Osteoblast (primary cell): ENCODE measurements at regions not wholly inside any gene's neighbourhood (a gene's known extent, or its start where the extent isn't known, plus 50 kb on each side); places are given as distances from the start of the nearest gene placed in this dataset.

Experiments used
- DNase-seq: peaks from one replicate; pipeline ENCODE4 v3.0.0; 2011; ENCODE audit warnings: low spot score, mixed read lengths; ENCODE audit not compliant: insufficient read length; ENCODE audit errors: missing footprints
- H2AFZ ChIP-seq: 2 replicates; pipeline ENCODE4 v1.6.0; 2011; ENCODE audit warnings: mild to moderate bottlenecking, low read length
- H3K27ac ChIP-seq: 2 replicates; pipeline ENCODE4 v1.5.1; 2011; ENCODE audit warnings: mild to moderate bottlenecking, low read depth, low read length, moderate library complexity
- H3K27me3 ChIP-seq: 2 replicates; pipeline ENCODE4 v1.6.0; 2012; ENCODE audit warnings: mild to moderate bottlenecking, control low read depth, inconsistent platforms, low read length, moderate library complexity; ENCODE audit not compliant: insufficient read depth
- H3K36me3 ChIP-seq: 2 replicates; pipeline ENCODE4 v1.5.1; 2011; ENCODE audit warnings: mild to moderate bottlenecking, low read length, control low read depth, moderate library complexity; ENCODE audit not compliant: insufficient read depth
- H3K4me1 ChIP-seq: 2 replicates; pipeline ENCODE4 v1.5.1; 2011; ENCODE audit warnings: mild to moderate bottlenecking, low read length, control low read depth, moderate library complexity; ENCODE audit not compliant: insufficient read depth
- H3K4me2 ChIP-seq: 2 replicates; pipeline ENCODE4 v1.6.0; 2011; ENCODE audit warnings: mild to moderate bottlenecking, low read length; ENCODE audit not compliant: insufficient read depth
- H3K4me3 ChIP-seq: fragments of 200-600 bp; sonication (generic); 3 replicates; pipeline ENCODE4 v1.5.1; 2012; ENCODE audit warnings: mild to moderate bottlenecking, low read length, inconsistent platforms; ENCODE audit not compliant: insufficient read depth
- H3K79me2 ChIP-seq: 2 replicates; pipeline ENCODE4 v1.6.0; 2012; ENCODE audit warnings: mild to moderate bottlenecking, low read length, control low read depth, inconsistent platforms; ENCODE audit not compliant: insufficient read depth
- H3K9me3 ChIP-seq: 2 replicates; pipeline ENCODE4 v1.5.1; 2011; ENCODE audit warnings: low read depth, low read length, control low read depth
- H4K20me1 ChIP-seq: 2 replicates; pipeline ENCODE4 v1.6.0; 2012; ENCODE audit warnings: mild to moderate bottlenecking, low read length, control low read depth; ENCODE audit not compliant: insufficient read depth
- CTCF ChIP-seq: IDR thresholded peaks from 2 replicates; pipeline ENCODE4 v1.5.1; 2011; ENCODE audit warnings: mild to moderate bottlenecking, low read depth, low read length, moderate library complexity; ENCODE audit errors: extremely low read depth

GRCh38 chr9:22379272-22379671 lies 67.4 kb upstream of the DMRTA1 start:
- no peak overlapping the region for H3K4me3 ChIP-seq
- no peak overlapping the region for H3K4me2 ChIP-seq
- no peaks in the 10 kb centered on the region for H4K20me1 ChIP-seq
- H2AFZ ChIP-seq: no peak overlapping the region
- no peaks in the 10 kb centered on the region for H3K9me3 ChIP-seq
- H3K36me3 ChIP-seq: no peaks in the 10 kb centered on the region
- no peaks in the 10 kb centered on the region for H3K4me1 ChIP-seq
- no peaks in the 10 kb centered on the region for H3K79me2 ChIP-seq
- no peak for DNase-seq
- H3K27me3 ChIP-seq: no peaks in the 10 kb centered on the region
- H3K27ac ChIP-seq: no peak overlapping the region
- TF ChIP-seq CTCF: no peak

GRCh38 chr9:22381170-22381569 lies 65.5 kb upstream of the DMRTA1 start:
- Histone ChIP-seq H3K4me1 (no peaks in the 10 kb centered on the region), H3K79me2 (no peaks in the 10 kb centered on the region), H3K4me3 (no peak overlapping the region), H3K36me3 (no peaks in the 10 kb centered on the region), H3K9me3 (no peaks in the 10 kb centered on the region), H3K4me2 (no peak overlapping the region), H4K20me1 (no peaks in the 10 kb centered on the region), H2AFZ (no peak overlapping the region), H3K27me3 (peaks cover 3% of the 10 kb centered on the region), H3K27ac (no peak overlapping the region)
- no peak for DNase-seq
- no peak for TF ChIP-seq CTCF

- H3K27me3 ChIP-seq: peaks cover 3% of the 10 kb centered on the region
- no peak overlapping the region for H3K4me3 ChIP-seq
- no peaks in the 10 kb centered on the region for H3K79me2 ChIP-seq
- H2AFZ ChIP-seq: no peak overlapping the region
- H3K36me3 ChIP-seq: no peaks in the 10 kb centered on the region
- no peak overlapping the region for H3K4me2 ChIP-seq
- H3K4me1 ChIP-seq: no peaks in the 10 kb centered on the region
- DNase-seq: no peak
- H3K9me3 ChIP-seq: no peaks in the 10 kb centered on the region
- H4K20me1 ChIP-seq: no peaks in the 10 kb centered on the region
- no peak overlapping the region for H3K27ac ChIP-seq
- TF ChIP-seq CTCF: no peak
These were observed 64.3 kb upstream of the DMRTA1 start for GRCh38 chr9:22382331-22382730.

- Histone ChIP-seq H3K4me2 (no peak overlapping the region), H3K4me3 (no peak overlapping the region), H3K9me3 (no peaks in the 10 kb centered on the region), H3K27me3 (peaks cover 3% of the 10 kb centered on the region), H3K27ac (no peak overlapping the region), H4K20me1 (no peaks in the 10 kb centered on the region), H3K79me2 (no peaks in the 10 kb centered on the region), H2AFZ (no peak overlapping the region), H3K36me3 (no peaks in the 10 kb centered on the region), H3K4me1 (no peaks in the 10 kb centered on the region)
- DNase-seq: no peak
- no peak for TF ChIP-seq CTCF
These were observed 62.9 kb upstream of the DMRTA1 start for GRCh38 chr9:22383718-22384117.
